Panc1 (cell line): ENCODE measurements at regions not wholly inside any gene's neighbourhood (a gene's known extent, or its start where the extent isn't known, plus 50 kb on each side); places are given as distances from the start of the nearest gene placed in this dataset.

ENCODE experiments used
- SIN3A ChIP-seq: IDR thresholded peaks from 2 replicates; pipeline ENCODE4 v1.6.1; 2012; ENCODE audit warnings: low read depth, mild to moderate bottlenecking, low read length, moderate library complexity, borderline replicate concordance; ENCODE audit not compliant: insufficient read depth
- TF ChIP-seq, protein P1 (sequence below): fragments of 450-650 bp; IDR thresholded peaks from 2 replicates; pipeline ENCODE4 v1.5.1; 2017; ENCODE audit warnings: mild to moderate bottlenecking

DNA sequence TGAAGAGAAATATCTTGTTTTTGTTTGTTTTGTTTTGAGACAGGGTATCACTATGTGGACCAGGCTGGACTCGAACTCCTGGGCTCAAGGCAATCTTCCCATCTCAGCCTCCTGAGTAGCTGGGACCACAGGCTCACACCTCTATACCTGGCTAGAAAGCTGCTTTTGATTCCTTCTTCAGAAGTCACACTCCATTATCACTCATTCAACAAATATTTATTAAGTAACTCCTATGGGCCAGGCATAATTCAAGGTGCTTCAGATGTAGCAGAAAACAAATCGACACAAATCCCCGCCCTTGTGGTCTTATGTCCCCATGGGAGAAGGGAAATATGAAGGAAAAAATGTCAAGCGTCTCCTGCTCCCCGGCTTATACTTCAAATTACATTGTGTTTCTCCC, 72.6 kb upstream of the DHX15 start:
- TF ChIP-seq, protein P1, sequence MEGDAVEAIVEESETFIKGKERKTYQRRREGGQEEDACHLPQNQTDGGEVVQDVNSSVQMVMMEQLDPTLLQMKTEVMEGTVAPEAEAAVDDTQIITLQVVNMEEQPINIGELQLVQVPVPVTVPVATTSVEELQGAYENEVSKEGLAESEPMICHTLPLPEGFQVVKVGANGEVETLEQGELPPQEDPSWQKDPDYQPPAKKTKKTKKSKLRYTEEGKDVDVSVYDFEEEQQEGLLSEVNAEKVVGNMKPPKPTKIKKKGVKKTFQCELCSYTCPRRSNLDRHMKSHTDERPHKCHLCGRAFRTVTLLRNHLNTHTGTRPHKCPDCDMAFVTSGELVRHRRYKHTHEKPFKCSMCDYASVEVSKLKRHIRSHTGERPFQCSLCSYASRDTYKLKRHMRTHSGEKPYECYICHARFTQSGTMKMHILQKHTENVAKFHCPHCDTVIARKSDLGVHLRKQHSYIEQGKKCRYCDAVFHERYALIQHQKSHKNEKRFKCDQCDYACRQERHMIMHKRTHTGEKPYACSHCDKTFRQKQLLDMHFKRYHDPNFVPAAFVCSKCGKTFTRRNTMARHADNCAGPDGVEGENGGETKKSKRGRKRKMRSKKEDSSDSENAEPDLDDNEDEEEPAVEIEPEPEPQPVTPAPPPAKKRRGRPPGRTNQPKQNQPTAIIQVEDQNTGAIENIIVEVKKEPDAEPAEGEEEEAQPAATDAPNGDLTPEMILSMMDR: no peak
- TF ChIP-seq SIN3A: no peak
